Spleen (tissue), 11 donors: ENCODE measurements at regions not wholly inside any gene's neighbourhood (a gene's known extent, or its start where the extent isn't known, plus 50 kb on each side); places are given as distances from the start of the nearest gene placed in this dataset.
"Not testable (repeated sequence)": the region's sequence is repeated elsewhere in the genome, so short reads cannot be mapped to it uniquely, and the experiment has no call there.

Source experiments
- DNase-seq: peaks from one replicate; pipeline ENCODE4 v3.0.0-alpha.2; 2020
- H3K27ac ChIP-seq, 8 donors: fragments of 200-600 bp; sonication (generic) in 7 of 8; 1 replicate in 4 of 8; 2 replicates in 4 of 8; pipeline versions ENCODE4 v1.5.0 to v1.8.0; 2016 to 2021; ENCODE audit warnings: inconsistent platforms in 4 of 8, mild to moderate bottlenecking in 4 of 8, moderate library complexity in 1 of 8
- H3K27me3 ChIP-seq, 7 donors: fragments of 200-600 bp; sonication (generic) in 6 of 7; replicated peaks in 1 of 7; 1 replicate in 4 of 7; 2 replicates in 3 of 7; pipeline versions ENCODE4 v1.5.0 to v1.8.0; 2016 to 2021; ENCODE audit warnings: inconsistent platforms in 3 of 7, mild to moderate bottlenecking in 1 of 7
- H3K36me3 ChIP-seq, 6 donors: fragments of 200-600 bp; sonication (generic) in 5 of 6; 1 replicate in 4 of 6; 2 replicates in 2 of 6; pipeline versions ENCODE4 v1.5.0 to v1.8.0; 2016 to 2021; ENCODE audit warnings: inconsistent platforms in 2 of 6
- H3K4me1 ChIP-seq, 6 donors: fragments of 200-600 bp; sonication (generic) in 5 of 6; 1 replicate in 3 of 6; 2 replicates in 3 of 6; pipeline versions ENCODE4 v1.5.0 to v1.8.0; 2016 to 2021; ENCODE audit warnings: inconsistent platforms in 3 of 6
- H3K4me3 ChIP-seq, 8 donors: fragments of 200-600 bp; sonication (generic) in 7 of 8; 1 replicate in 4 of 8; 2 replicates in 4 of 8; pipeline versions ENCODE4 v1.5.0 to v1.8.0; 2016 to 2021; ENCODE audit warnings: inconsistent platforms in 4 of 8, mild to moderate bottlenecking in 4 of 8, moderate library complexity in 2 of 8
- H3K9me3 ChIP-seq, 8 donors: fragments of 200-600 bp; sonication (generic) in 7 of 8; 1 replicate in 4 of 8; 2 replicates in 4 of 8; pipeline versions ENCODE4 v1.5.0 to v1.8.0; 2016 to 2021; ENCODE audit warnings: inconsistent platforms in 4 of 8
- WGBS, 5 donors: extraction: QIAGEN DNeasy Blood & Tissue Kit in 3 of 5; methylation state at CpG; one replicate each; pipeline versions ENCODE4 v1.1.5 to v1.1.7; 2013 to 2018; 5-methylcytosine and 5-hydroxymethylcytosine counted together
- intact Hi-C: fragments of 100-400 bp; cut with DNase I; formaldehyde crosslinking; loops from one replicate; pipeline ENCODE4 v1.15.0; 2023; ENCODE audit warnings: low total_unique reads
- donor health status: healthy with polysubstance abuse.
- donor health status: DM: no; HTN: no; CAD: no; lungs with moderate emphysema.
- donor health status: DM: no; HTN: no; CAD: no.
- donor health status: Bipolar disorder and iron deficiency.
- donor health status: healthy.
- donor health status: DM: no; HTN: no; CAD: no.
- donor health status: DM: yes; HTN: yes; CAD: no.

DNA sequence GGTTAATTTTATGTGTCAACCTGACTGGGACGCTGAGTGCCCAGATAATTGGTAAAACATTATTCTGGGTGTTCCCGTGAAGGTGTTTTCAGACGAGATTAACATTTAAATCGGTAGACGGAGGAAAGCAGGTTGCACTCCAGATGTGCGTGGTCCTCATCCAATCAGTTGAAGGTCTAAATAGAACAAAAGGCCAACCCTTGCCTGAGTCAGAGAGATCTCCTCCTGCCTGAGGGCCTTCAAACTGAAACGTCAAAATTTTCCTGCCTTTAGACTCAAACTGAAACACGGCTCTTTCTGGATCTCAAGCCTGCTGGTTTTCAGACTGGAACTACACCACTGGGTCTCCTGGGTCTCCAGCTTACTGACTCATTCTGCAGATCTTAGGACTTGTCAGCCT lies 70.9 kb downstream of the NPIPA5 start:
- H3K9me3 ChIP-seq, H3K4me1 ChIP-seq, H3K4me3 ChIP-seq, H3K27me3 ChIP-seq, DNase-seq, intact Hi-C loops, H3K36me3 ChIP-seq, H3K27ac ChIP-seq: not testable (repeated sequence)
- WGBS, 5 donors = 84 to 97% (median 91%) methylated on average over 7 to 8 of the region's 8 CpGs

DNA sequence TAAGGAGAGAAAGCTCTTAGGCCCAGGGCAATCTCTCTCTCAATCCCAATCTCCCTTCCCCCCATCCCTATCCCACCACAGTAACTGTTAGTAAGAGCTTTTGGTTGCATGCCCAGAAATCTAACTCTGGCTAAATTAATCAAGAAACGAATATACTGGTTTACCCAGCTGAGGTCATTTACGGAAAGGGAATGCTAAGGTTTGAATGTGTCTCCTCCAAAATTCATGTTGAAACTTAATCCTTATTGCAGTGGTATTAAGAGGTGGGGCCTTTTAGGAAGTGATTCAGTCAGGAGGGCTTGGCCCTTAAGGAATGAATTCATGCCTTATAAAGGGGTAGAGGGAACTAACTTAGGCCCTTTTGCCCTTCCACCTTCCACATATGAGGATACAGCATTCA lies 72.2 kb downstream of the NPIPA5 start:
- H3K4me3 ChIP-seq, H3K27ac ChIP-seq, H3K4me1 ChIP-seq, intact Hi-C loops, DNase-seq, H3K36me3 ChIP-seq, H3K9me3 ChIP-seq, H3K27me3 ChIP-seq: not testable (repeated sequence)
- whole genome bisulfite sequencing, 5 donors = 72 to 93% (median 86%) methylated on average over 2 of the region's 2 CpGs

DNA sequence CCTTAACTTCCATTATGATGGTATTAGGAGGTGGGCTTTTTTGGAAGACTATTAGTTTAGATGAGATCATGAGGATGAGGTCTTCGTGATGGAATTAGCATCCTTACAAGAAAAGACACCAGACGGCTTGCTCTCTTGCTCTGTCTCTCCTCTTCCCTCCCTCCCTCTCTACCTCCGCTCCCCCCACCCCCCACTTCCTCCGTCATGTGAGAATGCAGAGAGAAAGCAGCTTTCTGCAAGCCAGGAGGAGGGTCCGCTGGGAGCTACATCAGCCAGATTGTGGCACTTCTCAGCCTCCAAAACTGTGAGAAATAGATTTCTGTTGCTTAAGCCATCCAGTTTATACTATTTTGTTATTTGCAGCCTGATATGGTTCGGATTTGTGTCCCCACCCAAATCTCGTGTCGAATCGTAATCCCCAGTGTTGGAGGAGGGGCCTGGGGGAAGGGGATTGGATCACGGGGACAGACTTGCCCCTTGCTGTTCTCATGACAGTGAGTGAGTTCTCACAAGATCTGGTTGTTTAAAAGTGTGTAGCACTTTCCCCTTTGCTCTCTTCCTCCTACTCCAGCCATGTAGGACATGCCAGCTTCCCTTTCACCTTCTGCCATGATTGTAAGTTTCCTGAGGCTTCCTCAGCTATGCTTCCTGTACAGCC lies 74.3 kb downstream of the NPIPA5 start:
- H3K27ac ChIP-seq, H3K4me1 ChIP-seq, intact Hi-C loops, DNase-seq, H3K4me3 ChIP-seq, H3K9me3 ChIP-seq, H3K36me3 ChIP-seq, H3K27me3 ChIP-seq: not testable (repeated sequence)
- 25 to 34% (median 29%) methylated on average over 5 to 10 of the region's 10 CpGs for WGBS, 5 donors

GRCh38 chr16:15297104-15297503 lies 81.0 kb downstream of the NPIPA5 start:
- intact Hi-C loops, H3K27ac ChIP-seq, H3K36me3 ChIP-seq, H3K9me3 ChIP-seq, H3K4me3 ChIP-seq, DNase-seq, H3K27me3 ChIP-seq, H3K4me1 ChIP-seq: not testable (repeated sequence)
- WGBS, 5 donors = 93 to 100% (median 100%) methylated on average over 1 of the region's 4 CpGs; no CpG with 5 or more reads in 2 of the 5 donors

DNA sequence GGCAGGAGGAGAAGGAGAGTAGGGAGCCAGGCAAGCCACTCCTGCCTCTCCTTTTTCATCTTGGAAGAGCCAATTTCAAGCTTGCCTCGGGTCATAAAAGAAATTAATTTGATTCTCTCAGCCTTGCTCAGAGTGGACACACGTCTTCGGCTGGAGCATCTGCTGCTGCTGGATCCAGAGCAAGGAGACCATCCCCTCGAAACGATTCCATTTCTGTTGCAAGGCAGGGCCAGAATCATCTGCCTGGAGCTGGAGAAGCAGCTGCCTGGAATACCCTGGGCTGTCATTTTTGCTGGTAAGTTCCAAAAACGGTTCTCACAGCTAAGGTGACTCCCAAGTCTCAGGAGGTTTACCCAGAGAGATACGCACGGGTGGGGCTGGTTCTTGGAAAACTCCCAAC lies 103.3 kb downstream of the NPIPA5 start:
- DNase-seq, H3K9me3 ChIP-seq, H3K4me3 ChIP-seq, H3K4me1 ChIP-seq, H3K36me3 ChIP-seq, intact Hi-C loops, H3K27ac ChIP-seq: not testable (repeated sequence)
- WGBS, 5 donors = 65 to 80% (median 76%) methylated on average over 3 to 8 of the region's 8 CpGs
- H3K27me3 ChIP-seq = peaks cover 0 to 10% (median 0%) of the 10 kb centered on the region in 7 donors

- H3K4me1 ChIP-seq, H3K27ac ChIP-seq, H3K36me3 ChIP-seq, H3K9me3 ChIP-seq, DNase-seq, H3K4me3 ChIP-seq, intact Hi-C loops: not testable (repeated sequence)
- peaks cover 0 to 10% (median 0%) of the 10 kb centered on the region in 7 donors for H3K27me3 ChIP-seq
- 67 to 83% (median 73%) methylated on average over 1 of the region's 1 CpG; no CpG with 5 or more reads in 2 of the 5 donors for WGBS, 5 donors
Measured at GRCh38 chr16:15273964-15274363, 104.1 kb downstream of the NPIPA5 start.

DNA sequence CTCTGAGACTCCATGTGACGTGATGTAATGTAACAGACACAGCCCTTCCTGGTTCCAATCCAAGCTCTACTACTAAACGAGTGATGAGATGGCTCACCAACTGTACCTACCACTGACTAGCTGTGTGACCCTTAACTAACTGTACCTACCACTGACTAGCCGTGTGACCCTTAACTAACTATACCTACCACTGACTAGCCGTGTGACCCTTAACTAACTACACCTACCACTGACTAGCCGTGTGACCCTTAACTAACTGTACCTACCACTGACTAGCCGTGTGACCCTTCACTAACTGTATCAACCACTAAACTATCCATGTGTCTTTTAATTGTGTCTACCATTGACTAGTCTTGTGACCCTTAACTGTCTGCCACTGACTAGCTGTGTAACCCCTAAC lies 111.2 kb downstream of the NPIPA5 start:
- H3K27ac ChIP-seq, H3K36me3 ChIP-seq, intact Hi-C loops, H3K4me3 ChIP-seq, H3K9me3 ChIP-seq, H3K27me3 ChIP-seq, DNase-seq, H3K4me1 ChIP-seq: not testable (repeated sequence)
- 84 to 97% (median 91%) methylated on average over 4 to 6 of the region's 6 CpGs for WGBS, 5 donors

DNA sequence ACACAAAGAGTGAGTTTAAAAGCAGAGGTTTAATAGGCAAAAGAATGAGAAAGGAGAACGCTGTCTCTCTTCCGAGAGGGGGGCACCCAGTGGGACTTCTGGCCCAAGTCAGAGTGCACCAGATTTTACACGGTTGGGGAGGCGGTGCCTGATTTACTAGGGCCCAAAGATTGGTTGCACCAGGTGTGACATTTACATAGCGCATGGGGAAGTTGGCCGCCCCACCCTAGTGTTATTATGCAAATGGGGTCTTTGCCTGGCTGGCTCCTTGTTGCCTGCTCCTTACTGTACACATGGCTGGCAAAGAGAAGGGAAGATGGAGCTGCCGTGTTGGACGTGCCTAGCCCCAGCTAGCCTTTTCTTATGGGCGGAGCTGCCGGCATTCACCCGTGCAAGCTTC lies 115.9 kb downstream of the NPIPA5 start:
- H3K36me3 ChIP-seq, H3K4me3 ChIP-seq, H3K27ac ChIP-seq, H3K27me3 ChIP-seq, DNase-seq, H3K4me1 ChIP-seq, H3K9me3 ChIP-seq, intact Hi-C loops: not testable (repeated sequence)
- WGBS, 5 donors = 39 to 74% (median 46%) methylated on average over 6 to 10 of the region's 11 CpGs; no CpG with 5 or more reads in 1 of the 5 donors

- H3K36me3 ChIP-seq, intact Hi-C loops, H3K4me3 ChIP-seq, H3K4me1 ChIP-seq, H3K27ac ChIP-seq, H3K9me3 ChIP-seq, DNase-seq, H3K27me3 ChIP-seq: not testable (repeated sequence)
- WGBS, 5 donors = no CpG with 5 or more reads among the region's 2 CpGs
Measured at GRCh38 chr16:15247971-15248370, 130.1 kb downstream of the NPIPA5 start.

- H3K27me3 ChIP-seq, intact Hi-C loops, H3K9me3 ChIP-seq, H3K4me3 ChIP-seq, DNase-seq, H3K27ac ChIP-seq, H3K36me3 ChIP-seq, H3K4me1 ChIP-seq: not testable (repeated sequence)
- WGBS, 5 donors = 74 to 89% (median 82%) methylated on average over 1 to 2 of the region's 3 CpGs
Measured at GRCh38 chr16:15236674-15237323, 141.3 kb downstream of the NPIPA5 start.

GRCh38 chr16:15235140-15235539 lies 141.1 kb upstream of the RRN3 start:
- H3K27me3 ChIP-seq, DNase-seq, intact Hi-C loops, H3K4me3 ChIP-seq, H3K36me3 ChIP-seq, H3K4me1 ChIP-seq, H3K9me3 ChIP-seq, H3K27ac ChIP-seq: not testable (repeated sequence)
- WGBS, 5 donors = 47 to 72% (median 53%) methylated on average over 3 to 5 of the region's 5 CpGs
